ENCODE measurements at regions not wholly inside any gene's neighbourhood (a gene's known extent, or its start where the extent isn't known, plus 50 kb on each side); places are given as distances from the start of the nearest gene placed in this dataset.

- H3K27me3 ChIP-seq (ENCODE audit: control insufficient read depth in 3 of 3, insufficient read depth in 3 of 3, low read depth in 1 of 3, low read length in 3 of 3) = no peaks in the 10 kb centered on the region
- no peak overlapping the region for H3K9ac ChIP-seq (ENCODE audit: low read depth, low read length, poor library complexity)
- H2BK120ac ChIP-seq (ENCODE audit: low read depth, low read length) = no peak overlapping the region
- H2BK12ac ChIP-seq (ENCODE audit: low read length) = no peak overlapping the region
- H2BK5ac ChIP-seq (ENCODE audit: low read length) = no peak overlapping the region
- H2AFZ ChIP-seq (ENCODE audit: low read length) = no peak overlapping the region
- H2AK5ac ChIP-seq (ENCODE audit: low read depth, low read length) = no peak overlapping the region
- H3K79me1 ChIP-seq (ENCODE audit: low read depth, low read length) = no peaks in the 10 kb centered on the region
- H4K8ac ChIP-seq (ENCODE audit: low read depth, low read length) = no peak overlapping the region
- H3K4me3 ChIP-seq (ENCODE audit: low read length in 2 of 2) = no peak overlapping the region
- no peak overlapping the region for H3K27ac ChIP-seq (replicated peaks; ENCODE audit: low read length)
- no peak overlapping the region for H4K91ac ChIP-seq (ENCODE audit: low read depth, low read length, poor library complexity)
- no peak overlapping the region for H2BK15ac ChIP-seq (ENCODE audit: low read length)
- no peak overlapping the region for H3K4me2 ChIP-seq (ENCODE audit: insufficient read depth, low read length, poor library complexity, severe bottlenecking)
- no peak for DNase-seq (ENCODE audit: low spot score)
- no peak overlapping the region for H3K23ac ChIP-seq (ENCODE audit: low read depth, low read length, poor library complexity)
- H3K14ac ChIP-seq (ENCODE audit: low read length) = no peak overlapping the region
- H3K4me1 ChIP-seq (ENCODE audit: control insufficient read depth in 2 of 2, insufficient read depth in 1 of 2, low read depth in 1 of 2, low read length in 2 of 2) = no peaks in the 10 kb centered on the region
- no peak overlapping the region for H3K18ac ChIP-seq (ENCODE audit: low read length)
- H3K9me3 ChIP-seq (replicated peaks in 1 of 2; ENCODE audit: control insufficient read depth in 2 of 2, insufficient read depth in 1 of 2, low read depth in 1 of 2, low read length in 2 of 2) = no peaks in the 10 kb centered on the region
- no peak overlapping the region for H3K4ac ChIP-seq (ENCODE audit: low read length)
- H3K36me3 ChIP-seq (replicated peaks in 1 of 2; ENCODE audit: control insufficient read depth in 2 of 2, insufficient read depth in 2 of 2, low read length in 2 of 2) = no peaks in the 10 kb centered on the region
Measured at GRCh38 chr4:165700855-165701254, 172.2 kb upstream of the TLL1 start.

GRCh38 chr4:165707128-165707527 lies 165.9 kb upstream of the TLL1 start:
- no peak overlapping the region for H3K4ac ChIP-seq (ENCODE audit: low read length)
- no peak overlapping the region for H2AFZ ChIP-seq (ENCODE audit: low read length)
- no peak overlapping the region for H2BK5ac ChIP-seq (ENCODE audit: low read length)
- no peaks in the 10 kb centered on the region for H3K4me1 ChIP-seq (ENCODE audit: control insufficient read depth in 2 of 2, insufficient read depth in 1 of 2, low read depth in 1 of 2, low read length in 2 of 2)
- no peak overlapping the region for H4K8ac ChIP-seq (ENCODE audit: low read depth, low read length)
- H3K14ac ChIP-seq (ENCODE audit: low read length) = no peak overlapping the region
- H3K18ac ChIP-seq (ENCODE audit: low read length) = no peak overlapping the region
- H2AK5ac ChIP-seq (ENCODE audit: low read depth, low read length) = no peak overlapping the region
- H3K27ac ChIP-seq (replicated peaks; ENCODE audit: low read length) = no peak overlapping the region
- no CpG with 5 or more reads among the region's 4 CpGs for WGBS, 2 donors (ENCODE audit: extremely low coverage in 2 of 2, insufficient read length in 2 of 2, insufficient replicate concordance in 1 of 2)
- H3K4me3 ChIP-seq (ENCODE audit: low read length in 2 of 2) = no peak overlapping the region
- H4K91ac ChIP-seq (ENCODE audit: low read depth, low read length, poor library complexity) = no peak overlapping the region
- no peak overlapping the region for H2BK120ac ChIP-seq (ENCODE audit: low read depth, low read length)
- H3K27me3 ChIP-seq (ENCODE audit: control insufficient read depth in 3 of 3, insufficient read depth in 3 of 3, low read depth in 1 of 3, low read length in 3 of 3) = no peaks in the 10 kb centered on the region
- no peak overlapping the region for H3K23ac ChIP-seq (ENCODE audit: low read depth, low read length, poor library complexity)
- no peak overlapping the region for H2BK15ac ChIP-seq (ENCODE audit: low read length)
- DNase-seq (ENCODE audit: low spot score) = no peak
- no peaks in the 10 kb centered on the region for H3K9me3 ChIP-seq (replicated peaks in 1 of 2; ENCODE audit: control insufficient read depth in 2 of 2, insufficient read depth in 1 of 2, low read depth in 1 of 2, low read length in 2 of 2)
- H2BK12ac ChIP-seq (ENCODE audit: low read length) = no peak overlapping the region
- no peaks in the 10 kb centered on the region for H3K36me3 ChIP-seq (replicated peaks in 1 of 2; ENCODE audit: control insufficient read depth in 2 of 2, insufficient read depth in 2 of 2, low read length in 2 of 2)
- no peaks in the 10 kb centered on the region for H3K79me1 ChIP-seq (ENCODE audit: low read depth, low read length)
- H3K4me2 ChIP-seq (ENCODE audit: insufficient read depth, low read length, poor library complexity, severe bottlenecking) = no peak overlapping the region
- H3K9ac ChIP-seq (ENCODE audit: low read depth, low read length, poor library complexity) = no peak overlapping the region

- no peak overlapping the region for H3K4ac ChIP-seq (ENCODE audit: low read length)
- DNase-seq (ENCODE audit: low spot score) = no peak
- H3K4me1 ChIP-seq (ENCODE audit: control insufficient read depth in 2 of 2, insufficient read depth in 1 of 2, low read depth in 1 of 2, low read length in 2 of 2) = no peaks in the 10 kb centered on the region
- H2BK5ac ChIP-seq (ENCODE audit: low read length) = no peak overlapping the region
- H3K14ac ChIP-seq (ENCODE audit: low read length) = no peak overlapping the region
- no peak overlapping the region for H3K4me3 ChIP-seq (ENCODE audit: low read length in 2 of 2)
- no peak overlapping the region for H4K8ac ChIP-seq (ENCODE audit: low read depth, low read length)
- H4K91ac ChIP-seq (ENCODE audit: low read depth, low read length, poor library complexity) = no peak overlapping the region
- H2AFZ ChIP-seq (ENCODE audit: low read length) = no peak overlapping the region
- H2AK5ac ChIP-seq (ENCODE audit: low read depth, low read length) = no peak overlapping the region
- H2BK12ac ChIP-seq (ENCODE audit: low read length) = no peak overlapping the region
- no peaks in the 10 kb centered on the region for H3K9me3 ChIP-seq (replicated peaks in 1 of 2; ENCODE audit: control insufficient read depth in 2 of 2, insufficient read depth in 1 of 2, low read depth in 1 of 2, low read length in 2 of 2)
- H3K79me1 ChIP-seq (ENCODE audit: low read depth, low read length) = no peaks in the 10 kb centered on the region
- no peak overlapping the region for H3K18ac ChIP-seq (ENCODE audit: low read length)
- H2BK120ac ChIP-seq (ENCODE audit: low read depth, low read length) = no peak overlapping the region
- H3K36me3 ChIP-seq (replicated peaks in 1 of 2; ENCODE audit: control insufficient read depth in 2 of 2, insufficient read depth in 2 of 2, low read length in 2 of 2) = no peaks in the 10 kb centered on the region
- no peak overlapping the region for H3K4me2 ChIP-seq (ENCODE audit: insufficient read depth, low read length, poor library complexity, severe bottlenecking)
- no peak overlapping the region for H2BK15ac ChIP-seq (ENCODE audit: low read length)
- H3K9ac ChIP-seq (ENCODE audit: low read depth, low read length, poor library complexity) = no peak overlapping the region
- WGBS, 2 donors (ENCODE audit: extremely low coverage in 2 of 2, insufficient read length in 2 of 2, insufficient replicate concordance in 1 of 2) = no CpG with 5 or more reads among the region's 7 CpGs
- H3K27me3 ChIP-seq (ENCODE audit: control insufficient read depth in 3 of 3, insufficient read depth in 3 of 3, low read depth in 1 of 3, low read length in 3 of 3) = no peaks in the 10 kb centered on the region
- no peak overlapping the region for H3K27ac ChIP-seq (replicated peaks; ENCODE audit: low read length)
- no peak overlapping the region for H3K23ac ChIP-seq (ENCODE audit: low read depth, low read length, poor library complexity)
Measured at GRCh38 chr4:165709516-165709915, 163.5 kb upstream of the TLL1 start.

- Histone ChIP-seq H4K91ac (ENCODE audit: low read depth, low read length, poor library complexity) (no peak overlapping the region), H2BK12ac (ENCODE audit: low read length) (no peak overlapping the region), H2BK15ac (ENCODE audit: low read length) (no peak overlapping the region), H3K14ac (ENCODE audit: low read length) (no peak overlapping the region), H4K8ac (ENCODE audit: low read depth, low read length) (no peak overlapping the region), H3K23ac (ENCODE audit: low read depth, low read length, poor library complexity) (no peak overlapping the region), H3K9me3 (replicated peaks in 1 of 2; ENCODE audit: control insufficient read depth in 2 of 2, insufficient read depth in 1 of 2, low read depth in 1 of 2, low read length in 2 of 2) (no peaks in the 10 kb centered on the region), H3K4me1 (ENCODE audit: control insufficient read depth in 2 of 2, insufficient read depth in 1 of 2, low read depth in 1 of 2, low read length in 2 of 2) (no peaks in the 10 kb centered on the region), H2BK120ac (ENCODE audit: low read depth, low read length) (no peak overlapping the region), H3K79me1 (ENCODE audit: low read depth, low read length) (no peaks in the 10 kb centered on the region), H2BK5ac (ENCODE audit: low read length) (no peak overlapping the region), H3K18ac (ENCODE audit: low read length) (no peak overlapping the region), H3K9ac (ENCODE audit: low read depth, low read length, poor library complexity) (no peak overlapping the region), H2AFZ (ENCODE audit: low read length) (no peak overlapping the region), H2AK5ac (ENCODE audit: low read depth, low read length) (no peak overlapping the region), H3K4ac (ENCODE audit: low read length) (no peak overlapping the region), H3K4me2 (ENCODE audit: insufficient read depth, low read length, poor library complexity, severe bottlenecking) (no peak overlapping the region), H3K36me3 (replicated peaks in 1 of 2; ENCODE audit: control insufficient read depth in 2 of 2, insufficient read depth in 2 of 2, low read length in 2 of 2) (no peaks in the 10 kb centered on the region), H3K4me3 (ENCODE audit: low read length in 2 of 2) (no peak overlapping the region), H3K27me3 (ENCODE audit: control insufficient read depth in 3 of 3, insufficient read depth in 3 of 3, low read depth in 1 of 3, low read length in 3 of 3) (no peaks in the 10 kb centered on the region), H3K27ac (replicated peaks; ENCODE audit: low read length) (no peak overlapping the region)
- no peak for DNase-seq (ENCODE audit: low spot score)
- WGBS, 2 donors (ENCODE audit: extremely low coverage in 2 of 2, insufficient read length in 2 of 2, insufficient replicate concordance in 1 of 2) = no CpG with 5 or more reads among the region's 2 CpGs
Measured at GRCh38 chr4:165709973-165710526, 163.0 kb upstream of the TLL1 start.

Measured in neuronal stem cell (in vitro differentiated cells).